Thoracic aorta (tissue), 2 donors: ENCODE measurements at regions not wholly inside any gene's neighbourhood (a gene's known extent, or its start where the extent isn't known, plus 50 kb on each side); places are given as distances from the start of the nearest gene placed in this dataset.
"Not testable (repeated sequence)": the region's sequence is repeated elsewhere in the genome, so short reads cannot be mapped to it uniquely, and the experiment has no call there.

ENCODE experiments used
- ATAC-seq: fragments of 150-250 bp; one replicate; pipeline ENCODE4 v1.8.0; 2017; ENCODE audit warnings: low read depth; ENCODE audit not compliant: insufficient number of reproducible peaks, low FRiP score
- DNase-seq: peaks from one replicate; pipeline ENCODE4 v3.0.0-alpha.2; 2020; ENCODE audit warnings: low spot score
- H3K27ac ChIP-seq, 2 donors: fragments of 200-600 bp; sonication (generic); 1 replicate in 1 of 2; 2 replicates in 1 of 2; pipeline ENCODE4 v1.5.1; 2016; ENCODE audit warnings: mild to moderate bottlenecking in 2 of 2, moderate library complexity in 2 of 2
- H3K27me3 ChIP-seq: fragments of 200-600 bp; sonication (generic); replicated peaks from 2 replicates; pipeline ENCODE4 v1.6.0; 2016; ENCODE audit warnings: mild to moderate bottlenecking; ENCODE audit not compliant: insufficient read depth
- H3K36me3 ChIP-seq: fragments of 200-600 bp; sonication (generic); one replicate; pipeline ENCODE4 v1.5.1; 2016
- H3K4me1 ChIP-seq, 2 donors: fragments of 200-600 bp; sonication (generic); 1 replicate in 1 of 2; 2 replicates in 1 of 2; pipeline versions ENCODE4 v1.5.1 to v1.6.0; 2016; ENCODE audit warnings: low read depth in 2 of 2, mild to moderate bottlenecking in 1 of 2; ENCODE audit not compliant: control insufficient read depth in 1 of 2
- H3K4me3 ChIP-seq: fragments of 200-600 bp; sonication (generic); 2 replicates; pipeline ENCODE4 v1.5.1; 2016; ENCODE audit warnings: mild to moderate bottlenecking
- H3K9me3 ChIP-seq: fragments of 200-600 bp; sonication (generic); 2 replicates; pipeline ENCODE4 v1.5.1; 2016
- CTCF ChIP-seq: fragments of 200-600 bp; sonication (generic); IDR thresholded peaks from one replicate; pipeline ENCODE4 v1.5.1; 2019; ENCODE audit warnings: antibody characterized with exemption

GRCh38 chrX:92241249-92241648, 462.1 kb downstream of the PCDH11X start:
- no peak for TF ChIP-seq CTCF
- no peak overlapping the region for H3K27ac ChIP-seq
- H3K9me3 ChIP-seq = no peaks in the 10 kb centered on the region
- no peaks in the 10 kb centered on the region for H3K36me3 ChIP-seq
- H3K4me1 ChIP-seq = no peaks in the 10 kb centered on the region
- no peaks in the 10 kb centered on the region for H3K27me3 ChIP-seq
- ATAC-seq = no peak
- no peak for DNase-seq
- no peak overlapping the region for H3K4me3 ChIP-seq

- H3K9me3 ChIP-seq = no peaks in the 10 kb centered on the region
- no peak for TF ChIP-seq CTCF
- no peak for DNase-seq
- no peaks in the 10 kb centered on the region for H3K4me1 ChIP-seq
- H3K4me3 ChIP-seq = no peak overlapping the region
- ATAC-seq = no peak
- H3K27ac ChIP-seq = no peak overlapping the region
- no peaks in the 10 kb centered on the region for H3K27me3 ChIP-seq
- H3K36me3 ChIP-seq = no peaks in the 10 kb centered on the region
Observed at GRCh38 chrX:92247076-92247475, 467.9 kb downstream of the PCDH11X start.

GRCh38 chrX:92249125-92249524, 469.9 kb downstream of the PCDH11X start:
- H3K27me3 ChIP-seq = no peaks in the 10 kb centered on the region
- H3K4me1 ChIP-seq = no peaks in the 10 kb centered on the region
- ATAC-seq (no peak), DNase-seq (no peak)
- no peak overlapping the region for H3K27ac ChIP-seq
- H3K4me3 ChIP-seq = no peak overlapping the region
- no peaks in the 10 kb centered on the region for H3K9me3 ChIP-seq
- TF ChIP-seq CTCF = no peak
- no peaks in the 10 kb centered on the region for H3K36me3 ChIP-seq

- no peak for TF ChIP-seq CTCF
- no peaks in the 10 kb centered on the region for H3K36me3 ChIP-seq
Observed at GRCh38 chrX:92260102-92260501, 480.9 kb downstream of the PCDH11X start.

GRCh38 chrX:92270936-92271855, 492.0 kb downstream of the PCDH11X start:
- no peak for TF ChIP-seq CTCF
- no peak for ATAC-seq
- no peaks in the 10 kb centered on the region for H3K9me3 ChIP-seq
- H3K27me3 ChIP-seq = no peaks in the 10 kb centered on the region
- H3K4me1 ChIP-seq = no peaks in the 10 kb centered on the region
- H3K27ac ChIP-seq = no peak overlapping the region
- peak overlapping the region; percentile 43 for H3K4me3 ChIP-seq
- no peak for DNase-seq
- H3K36me3 ChIP-seq = no peaks in the 10 kb centered on the region

More at GRCh38 chrX:92260102-92260501, 480.9 kb downstream of the PCDH11X start:
- no peak for DNase-seq
- Histone ChIP-seq H3K27ac (no peak overlapping the region), H3K4me1 (no peaks in the 10 kb centered on the region), H3K4me3 (no peak overlapping the region), H3K9me3 (no peaks in the 10 kb centered on the region), H3K27me3 (no peaks in the 10 kb centered on the region)
- no peak for ATAC-seq

- not testable (repeated sequence) for DNase-seq, H3K27ac ChIP-seq, H3K4me1 ChIP-seq, H3K9me3 ChIP-seq, ATAC-seq, H3K36me3 ChIP-seq, H3K27me3 ChIP-seq, H3K4me3 ChIP-seq
Observed at GRCh38 chrX:92278556-92278955, 499.4 kb downstream of the PCDH11X start.

- not testable (repeated sequence) for DNase-seq, H3K27me3 ChIP-seq, ATAC-seq, H3K36me3 ChIP-seq, H3K4me3 ChIP-seq, H3K4me1 ChIP-seq, H3K27ac ChIP-seq, H3K9me3 ChIP-seq
Observed at GRCh38 chrX:92280347-92280746, 501.2 kb downstream of the PCDH11X start.
